HTR-8/SVneo (cell line): ENCODE measurements at regions not wholly inside any gene's neighbourhood (a gene's known extent, or its start where the extent isn't known, plus 50 kb on each side); places are given as distances from the start of the nearest gene placed in this dataset.

ENCODE experiments used
- DNase-seq: peaks from one replicate; pipeline ENCODE4 v3.0.0; 2011; ENCODE audit warnings: low spot score, mixed read lengths; ENCODE audit not compliant: insufficient read length
- FAIRE-seq: peaks from 2 replicates; lab custom pipeline; 2011; peaks lifted over from hg19 to GRCh38; lab: Jason Lieb, UNC

- no peak for FAIRE-seq
- DNase-seq: no peak
Measured at GRCh38 chr18:10398571-10398970, 55.9 kb upstream of the APCDD1 start.

- FAIRE-seq: no peak
Measured at GRCh38 chr18:10399465-10399864, 55.0 kb upstream of the APCDD1 start.

GRCh38 chr18:10400534-10401307, 53.7 kb upstream of the APCDD1 start:
- no peak for DNase-seq
- FAIRE-seq: no peak

More at GRCh38 chr18:10399465-10399864, 55.0 kb upstream of the APCDD1 start:
- no peak for DNase-seq

GRCh38 chr18:10401521-10401920, 52.9 kb upstream of the APCDD1 start:
- DNase-seq (no peak), FAIRE-seq (no peak)

- no peak for DNase-seq
- FAIRE-seq: no peak
Measured at GRCh38 chr18:10401930-10402329, 52.5 kb upstream of the APCDD1 start.

- no peak for FAIRE-seq
- no peak for DNase-seq
Measured at GRCh38 chr18:10402871-10403559, 51.4 kb upstream of the APCDD1 start.

GRCh38 chr18:10403708-10404107, 50.7 kb upstream of the APCDD1 start:
- no peak for DNase-seq

GRCh38 chr18:10404168-10404567, 50.3 kb upstream of the APCDD1 start:
- DNase-seq: no peak
- no peak for FAIRE-seq

More at GRCh38 chr18:10403708-10404107, 50.7 kb upstream of the APCDD1 start:
- FAIRE-seq: no peak
